ENCODE measurements at regions not wholly inside any gene's neighbourhood (a gene's known extent, or its start where the extent isn't known, plus 50 kb on each side); places are given as distances from the start of the nearest gene placed in this dataset.
"Not testable (repeated sequence)": the region's sequence is repeated elsewhere in the genome, so short reads cannot be mapped to it uniquely, and the experiment has no call there.

- no peak overlapping the region for H3K18ac ChIP-seq (ENCODE audit: extremely low read depth, low read length)
Measured at GRCh38 chrY:13592450-13592849, 111.2 kb upstream of the TMSB4Y start.

GRCh38 chrY:13570931-13571330 is 91.1 kb upstream of the UTY start:
- H4K91ac ChIP-seq (replicated peaks; ENCODE audit: insufficient read length, low read length); H3K23ac ChIP-seq (ENCODE audit: insufficient read length); H3K18ac ChIP-seq (ENCODE audit: extremely low read depth, low read length); H3K4me1 ChIP-seq (replicated peaks in 1 of 4; ENCODE audit: control insufficient read depth in 3 of 4, insufficient read depth in 4 of 4, low read length in 3 of 4); H3K9me3 ChIP-seq (ENCODE audit: insufficient read depth in 2 of 2, low read depth in 1 of 2, low read length in 1 of 2); H3K79me2 ChIP-seq (ENCODE audit: control insufficient read depth in 1 of 2, insufficient read depth in 2 of 2, low read length in 2 of 2); H2AFZ ChIP-seq (ENCODE audit: low read length); H4K5ac ChIP-seq (ENCODE audit: insufficient read length, low read depth, low read length); DNase-seq (ENCODE audit: low read depth in 1 of 2, low spot score in 2 of 2); H2BK5ac ChIP-seq (ENCODE audit: low read depth, low read length); H3K4ac ChIP-seq (replicated peaks; ENCODE audit: insufficient read length, low read depth, low read length); H3K56ac ChIP-seq (replicated peaks; ENCODE audit: insufficient read length, low read depth, low read length); H3K79me1 ChIP-seq (ENCODE audit: low read depth, low read length); POLR2A ChIA-PET (ENCODE audit: partially characterized antibody); H3K36me3 ChIP-seq (ENCODE audit: control insufficient read depth in 2 of 4, insufficient read depth in 4 of 4, low read length in 3 of 4); H2BK15ac ChIP-seq (ENCODE audit: low read length); H3K23me2 ChIP-seq (ENCODE audit: low read depth, low read length); H3K9ac ChIP-seq (replicated peaks in 1 of 4; ENCODE audit: extremely low read depth in 1 of 4, low read depth in 3 of 4, low read length in 3 of 4); H4K20me1 ChIP-seq (replicated peaks in 1 of 2; ENCODE audit: control insufficient read depth in 1 of 2, insufficient read depth in 2 of 2, low read length in 2 of 2); H3K27ac ChIP-seq (ENCODE audit: low read depth, low read length); H3K14ac ChIP-seq (ENCODE audit: insufficient read length); CTCF ChIA-PET (ENCODE audit: partially characterized antibody); H3K4me2 ChIP-seq (ENCODE audit: insufficient read depth in 1 of 2, low read depth in 2 of 2, low read length in 2 of 2); H3K27me3 ChIP-seq (replicated peaks in 1 of 4; ENCODE audit: control insufficient read depth in 3 of 4, extremely low read depth in 1 of 4, insufficient read depth in 3 of 4, low read length in 3 of 4); H3K4me3 ChIP-seq (ENCODE audit: extremely low read depth in 1 of 4, insufficient read depth in 2 of 4, low read depth in 3 of 4, low read length in 4 of 4); H2BK120ac ChIP-seq (replicated peaks; ENCODE audit: low read depth, low read length); H2AK5ac ChIP-seq (ENCODE audit: low read depth, low read length); H4K8ac ChIP-seq (ENCODE audit: extremely low read depth, insufficient read depth, low read length); FAIRE-seq; H2BK12ac ChIP-seq (ENCODE audit: low read depth, low read length); H2BK20ac ChIP-seq (ENCODE audit: low read length): not testable (repeated sequence)
- 97% methylated on average over 2 of the region's 2 CpGs; no CpG with 5 or more reads in 1 of the 2 experiments for WGBS, 2 experiments (ENCODE audit: extremely low coverage in 1 of 2, insufficient coverage in 1 of 2, insufficient read length in 1 of 2, insufficient replicate concordance in 2 of 2, low coverage in 1 of 2, low lambda C conversion rate in 2 of 2, missing lambda C conversion rate in 1 of 2)

More at GRCh38 chrY:13592450-13592849, 111.2 kb upstream of the TMSB4Y start:
- TF ChIP-seq POLR2AphosphoS5 (IDR thresholded peaks at IDR 0.05; ENCODE audit: low read depth, low read length) = peak; percentile 75
- TF ChIP-seq SIN3A (conservative IDR thresholded peaks at IDR 0.05 in 1 of 2, IDR thresholded peaks at IDR 0.05 in 1 of 2; ENCODE audit: low read depth in 1 of 2, low read length in 2 of 2) = no peak
- TF ChIP-seq CBX5 (IDR thresholded peaks at IDR 0.05; ENCODE audit: low read depth, low read length) = no peak
- Histone ChIP-seq H3K79me1 (ENCODE audit: low read depth, low read length) (no peaks in the 10 kb centered on the region), H3K4ac (replicated peaks; ENCODE audit: insufficient read length, low read depth, low read length) (no peak overlapping the region), H2AK5ac (ENCODE audit: low read depth, low read length) (no peak overlapping the region), H4K91ac (replicated peaks; ENCODE audit: insufficient read length, low read length) (no peak overlapping the region), H4K20me1 (replicated peaks in 1 of 2; ENCODE audit: control insufficient read depth in 1 of 2, insufficient read depth in 2 of 2, low read length in 2 of 2) (no peaks in the 10 kb centered on the region), H3K14ac (ENCODE audit: insufficient read length) (no peak overlapping the region), H4K5ac (ENCODE audit: insufficient read length, low read depth, low read length) (no peak overlapping the region), H3K9ac (replicated peaks in 1 of 4; ENCODE audit: extremely low read depth in 1 of 4, low read depth in 3 of 4, low read length in 3 of 4) (no peak overlapping the region), H3K23ac (ENCODE audit: insufficient read length) (no peak overlapping the region), H2BK20ac (ENCODE audit: low read length) (no peak overlapping the region), H2AFZ (ENCODE audit: low read length) (no peak overlapping the region), H3K36me3 (ENCODE audit: control insufficient read depth in 2 of 4, insufficient read depth in 4 of 4, low read length in 3 of 4) (no peaks in the 10 kb centered on the region), H2BK120ac (replicated peaks; ENCODE audit: low read depth, low read length) (no peak overlapping the region), H3K23me2 (ENCODE audit: low read depth, low read length) (no peaks in the 10 kb centered on the region), H2BK15ac (ENCODE audit: low read length) (no peak overlapping the region), H2BK12ac (ENCODE audit: low read depth, low read length) (no peak overlapping the region), H3K56ac (replicated peaks; ENCODE audit: insufficient read length, low read depth, low read length) (no peak overlapping the region), H3K4me1 (replicated peaks in 1 of 4; ENCODE audit: control insufficient read depth in 3 of 4, insufficient read depth in 4 of 4, low read length in 3 of 4) (no peaks in the 10 kb centered on the region), H3K27me3 (replicated peaks in 1 of 4; ENCODE audit: control insufficient read depth in 3 of 4, extremely low read depth in 1 of 4, insufficient read depth in 3 of 4, low read length in 3 of 4) (peaks cover 0 to 5% (median 2%) of the 10 kb centered on the region in 4 experiments; a peak in 3 of 7 replicates), H2BK5ac (ENCODE audit: low read depth, low read length) (no peak overlapping the region), H4K8ac (ENCODE audit: extremely low read depth, insufficient read depth, low read length) (no peak overlapping the region), H3K4me3 (ENCODE audit: extremely low read depth in 1 of 4, insufficient read depth in 2 of 4, low read depth in 3 of 4, low read length in 4 of 4) (no peak overlapping the region), H3K27ac (ENCODE audit: low read depth, low read length) (no peak overlapping the region), H3K79me2 (ENCODE audit: control insufficient read depth in 1 of 2, insufficient read depth in 2 of 2, low read length in 2 of 2) (no peaks in the 10 kb centered on the region), H3K4me2 (ENCODE audit: insufficient read depth in 1 of 2, low read depth in 2 of 2, low read length in 2 of 2) (no peak overlapping the region), H3K9me3 (ENCODE audit: insufficient read depth in 2 of 2, low read depth in 1 of 2, low read length in 1 of 2) (no peaks in the 10 kb centered on the region)
- no peak for DNase-seq (ENCODE audit: low read depth in 1 of 2, low spot score in 2 of 2)
- ChIA-PET POLR2A (ENCODE audit: partially characterized antibody) (no interaction called here), CTCF (ENCODE audit: partially characterized antibody) (no interaction called here)
- FAIRE-seq = peak; percentile 88
